ENCODE measurements at regions not wholly inside any gene's neighbourhood (a gene's known extent, or its start where the extent isn't known, plus 50 kb on each side); places are given as distances from the start of the nearest gene placed in this dataset.
"Not testable (repeated sequence)": the region's sequence is repeated elsewhere in the genome, so short reads cannot be mapped to it uniquely, and the experiment has no call there.

DNA sequence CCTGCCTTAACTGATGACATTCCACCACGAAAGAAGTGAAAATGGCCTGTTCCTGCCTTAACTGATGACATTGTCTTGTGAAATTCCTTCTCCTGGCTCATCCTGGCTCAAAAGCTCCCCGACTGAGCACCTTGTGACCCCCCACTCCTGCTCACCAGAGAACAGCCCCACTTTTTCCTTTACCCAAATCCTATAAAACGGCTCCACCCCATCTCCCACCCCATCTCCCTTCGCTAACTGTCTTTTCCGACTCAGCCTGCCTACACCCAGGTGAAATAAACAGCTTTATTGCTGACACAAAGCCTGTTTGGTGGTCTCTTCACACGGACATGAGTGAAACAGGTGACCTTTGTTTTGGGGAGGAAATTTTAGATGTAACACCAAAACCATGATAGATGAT, 674.4 kb downstream of the TLE1 start:
- not testable (repeated sequence) for DNase-seq

DNA sequence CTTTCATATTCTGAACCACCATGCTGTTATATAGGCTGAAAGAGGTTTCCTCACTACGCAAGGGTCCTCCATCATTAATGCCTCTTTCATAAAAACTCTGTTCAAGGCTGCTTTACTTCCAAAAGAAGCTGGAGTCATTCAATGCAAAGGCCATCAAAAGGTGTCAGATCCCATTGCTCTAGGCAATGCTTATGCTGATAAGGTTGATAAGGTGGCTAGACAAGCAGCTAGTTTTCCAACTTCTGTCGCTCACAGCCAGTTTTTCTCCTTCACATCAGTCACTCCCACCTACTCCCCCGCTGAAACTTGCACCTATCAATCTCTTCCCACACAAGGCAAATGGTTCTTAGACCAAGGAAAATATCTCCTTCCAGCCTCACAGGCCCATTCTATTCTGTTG, 676.2 kb downstream of the TLE1 start:
- DNase-seq: not testable (repeated sequence)

DNA sequence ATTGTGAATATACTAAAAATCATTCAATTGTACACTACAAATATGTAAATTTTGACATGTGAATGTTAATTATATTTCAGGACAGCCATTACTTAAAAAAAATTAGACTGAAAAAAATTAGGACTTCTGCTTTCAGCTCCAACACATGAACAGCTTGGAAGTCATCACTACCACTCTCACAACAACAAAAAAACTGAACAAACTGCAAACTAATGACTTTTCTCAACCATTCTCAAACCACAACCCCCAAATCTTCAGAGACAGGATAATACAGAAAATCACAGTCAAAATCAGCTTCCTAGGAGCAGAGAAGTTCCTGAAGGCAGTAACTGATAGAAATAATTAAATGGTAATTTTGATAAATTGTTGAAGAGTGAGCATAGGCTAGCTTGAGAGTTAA, 686.4 kb downstream of the TLE1 start:
- DNase-seq: no peak

DNA sequence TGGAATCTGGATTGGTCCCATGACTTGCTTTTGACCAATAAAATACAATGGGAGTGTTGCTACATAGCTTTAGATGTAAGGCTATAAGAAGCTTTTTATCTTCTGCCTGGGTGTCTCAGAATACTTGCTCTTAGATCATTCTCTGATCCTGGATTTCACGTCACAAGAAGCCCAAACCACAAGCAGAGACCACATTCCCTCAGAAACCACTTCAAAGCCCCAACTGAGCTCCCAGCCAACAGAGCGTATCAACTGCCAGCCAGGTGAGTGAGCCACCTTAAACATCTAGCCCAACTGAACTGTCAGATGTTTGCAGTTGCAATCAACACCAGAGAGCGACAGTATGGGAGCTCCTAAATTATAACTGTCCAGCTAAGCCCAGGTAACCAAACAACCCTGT, 687.1 kb downstream of the TLE1 start:
- no peak for DNase-seq

DNA sequence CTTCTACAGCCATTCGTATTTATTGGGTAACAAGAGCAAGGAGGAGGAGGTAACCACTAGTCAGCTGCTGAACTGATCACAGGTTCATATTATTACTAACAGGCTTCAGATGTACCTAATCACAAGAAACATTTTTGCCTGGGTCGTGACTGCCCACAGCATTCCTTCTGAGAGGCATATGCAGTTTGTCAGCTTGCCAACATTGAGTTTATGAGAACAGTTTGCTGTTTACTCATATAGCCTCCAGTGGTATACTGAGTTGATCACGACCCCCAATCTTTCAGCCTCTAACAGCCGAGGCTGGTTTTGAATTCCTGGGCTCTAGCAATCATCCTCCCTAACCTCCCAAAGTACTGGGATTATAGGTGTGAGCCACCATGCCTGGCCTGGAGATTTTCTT, 693.6 kb downstream of the TLE1 start:
- no peak for DNase-seq

DNA sequence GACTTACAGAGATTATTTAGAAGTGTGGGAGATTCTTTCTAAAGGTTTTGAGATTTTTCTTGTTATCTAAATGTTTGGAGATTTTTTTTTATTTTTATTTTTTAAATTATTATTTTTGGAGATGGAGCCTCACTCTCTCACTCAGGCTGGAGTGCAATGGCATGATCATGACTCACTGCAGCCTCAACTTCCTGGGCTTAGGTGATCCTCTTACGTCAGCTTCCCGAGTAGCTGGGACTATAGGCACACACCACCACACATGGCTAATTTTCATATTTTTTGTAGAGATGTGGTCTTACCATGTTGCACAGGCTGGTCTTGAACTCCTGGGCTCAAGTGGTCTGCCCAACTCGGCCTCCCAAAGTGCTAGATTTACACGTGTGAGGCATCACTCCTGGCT, 694.5 kb downstream of the TLE1 start:
- no peak for DNase-seq

DNA sequence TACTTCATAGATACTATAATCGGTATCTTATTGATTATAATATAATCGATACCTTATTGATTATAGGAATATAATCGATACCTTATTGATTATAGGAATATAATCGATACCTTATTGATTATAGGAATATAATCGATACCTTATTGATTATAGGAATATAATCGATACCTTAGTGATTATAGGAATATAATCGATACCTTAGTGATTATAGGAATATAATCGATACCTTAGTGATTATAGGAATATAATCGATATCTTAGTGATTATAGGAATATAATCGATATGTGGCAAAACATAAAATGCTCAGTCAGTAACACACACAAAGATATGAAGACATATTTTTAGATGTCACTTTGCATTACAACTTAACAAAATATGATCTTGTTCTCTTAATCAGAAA, 703.8 kb downstream of the TLE1 start:
- not testable (repeated sequence) for DNase-seq

DNA sequence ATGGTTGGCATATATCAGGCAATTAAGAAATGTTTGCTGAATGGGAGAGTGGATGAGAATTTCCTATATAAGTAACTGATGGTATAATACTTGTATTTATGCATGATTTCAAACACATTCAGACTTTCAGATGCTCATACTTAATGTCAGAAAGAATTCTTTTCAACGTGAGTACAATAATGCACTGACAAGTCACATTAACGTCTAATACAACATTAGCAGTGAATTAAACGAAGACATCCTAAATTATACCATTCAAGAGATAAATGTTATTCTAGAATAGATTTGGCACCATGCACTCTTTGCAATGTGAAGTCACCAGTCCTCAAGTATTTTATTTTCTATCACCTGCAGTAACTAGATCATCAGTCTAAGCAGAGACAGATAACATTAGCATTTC, 712.9 kb downstream of the TLE1 start:
- DNase-seq: no peak

DNA sequence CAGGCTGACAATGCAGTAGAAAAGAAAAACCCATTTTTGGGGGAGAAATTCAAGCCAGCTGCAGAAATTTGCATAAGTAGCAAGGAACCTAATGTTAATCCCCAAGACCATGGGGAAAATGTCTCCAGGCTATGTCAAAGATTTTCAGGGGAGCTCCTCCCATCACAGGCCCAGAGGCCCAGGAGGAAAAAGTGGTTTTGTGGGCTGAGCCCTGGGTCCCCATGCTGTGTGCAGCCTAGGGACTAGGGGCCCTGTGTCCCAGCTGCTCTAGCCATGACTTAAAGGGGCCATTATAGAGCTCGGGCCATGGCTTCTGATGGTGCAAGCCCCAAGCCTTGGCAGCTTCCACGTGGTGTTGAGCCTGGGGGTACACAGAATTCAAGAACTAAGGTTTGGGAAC, 719.0 kb downstream of the TLE1 start:
- not testable (repeated sequence) for DNase-seq

DNA sequence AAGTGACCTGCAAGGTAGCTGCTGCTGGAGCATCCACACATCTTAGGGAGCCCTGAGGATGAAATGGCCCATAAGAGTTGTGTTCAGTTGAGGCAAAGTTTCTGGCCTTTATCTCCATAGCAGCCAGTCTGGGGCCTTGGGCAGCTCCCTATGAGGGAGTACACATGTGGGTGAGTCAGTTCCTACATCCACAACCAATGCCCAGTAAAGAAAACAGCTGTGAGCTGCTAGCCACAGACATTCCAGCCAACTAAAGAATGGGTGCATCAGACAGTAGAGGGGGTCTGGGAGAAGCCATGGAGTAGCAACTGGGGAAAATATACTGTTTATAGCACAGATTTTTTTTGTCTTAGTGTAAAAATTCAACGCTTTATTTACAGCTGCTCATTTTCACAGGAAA, 720.7 kb downstream of the TLE1 start:
- no peak for DNase-seq

DNA sequence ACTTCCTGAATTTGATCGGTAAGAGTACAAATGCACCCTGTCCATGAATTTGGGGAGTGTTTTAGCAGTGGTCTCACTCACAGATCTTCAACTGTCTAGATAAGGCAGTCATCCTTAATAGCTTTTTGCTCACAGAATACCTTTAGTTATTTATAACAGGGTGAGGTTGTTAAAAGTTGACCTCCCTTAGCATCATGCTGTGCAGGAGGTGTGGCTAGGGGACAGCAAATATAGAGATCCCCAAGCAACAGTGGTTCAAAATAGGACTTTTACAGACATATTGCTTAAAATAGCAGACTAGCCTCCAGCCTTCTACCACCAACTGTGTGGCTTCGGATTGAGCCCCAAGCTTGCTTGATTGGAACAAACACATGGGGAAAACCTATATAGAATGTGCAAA, 724.4 kb downstream of the TLE1 start:
- no peak for DNase-seq

DNA sequence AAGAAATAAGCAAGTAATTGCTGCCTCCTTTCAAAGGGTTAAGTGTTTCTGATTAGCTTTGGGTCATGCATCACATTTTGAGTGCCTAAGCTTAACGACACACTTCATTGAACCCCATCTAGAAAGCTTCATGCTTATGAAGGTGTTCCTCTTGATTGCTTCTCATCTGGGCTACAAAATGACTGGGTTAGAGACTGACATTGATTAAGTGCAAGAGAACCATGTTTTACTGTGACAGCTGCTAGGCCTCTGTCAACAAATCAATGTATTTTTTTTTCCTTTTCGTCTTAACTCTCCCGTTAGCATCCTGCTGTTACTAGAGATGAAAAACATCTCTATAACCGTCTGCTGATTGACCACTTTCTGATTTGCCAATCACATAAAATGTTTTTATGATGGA, 725.0 kb downstream of the TLE1 start:
- no peak for DNase-seq

DNA sequence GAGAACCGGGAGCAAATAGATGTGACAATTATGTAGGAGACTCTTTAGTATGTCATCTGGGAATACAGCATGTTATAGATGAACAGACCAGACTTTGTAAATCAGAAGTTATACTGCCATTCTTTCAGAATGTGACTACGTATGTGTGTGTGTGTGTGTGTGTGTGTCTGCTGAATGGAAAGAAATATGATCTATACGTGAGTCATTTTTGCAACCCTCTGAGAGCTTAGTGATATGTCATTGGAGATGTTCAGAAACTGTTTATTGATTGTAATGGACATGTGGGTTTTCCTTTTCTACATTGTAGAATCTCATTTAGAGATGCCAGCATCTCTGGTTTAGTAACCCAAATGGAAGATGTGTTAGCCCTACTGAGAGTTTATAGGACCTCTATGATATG, 731.5 kb downstream of the TLE1 start:
- no peak for DNase-seq

DNA sequence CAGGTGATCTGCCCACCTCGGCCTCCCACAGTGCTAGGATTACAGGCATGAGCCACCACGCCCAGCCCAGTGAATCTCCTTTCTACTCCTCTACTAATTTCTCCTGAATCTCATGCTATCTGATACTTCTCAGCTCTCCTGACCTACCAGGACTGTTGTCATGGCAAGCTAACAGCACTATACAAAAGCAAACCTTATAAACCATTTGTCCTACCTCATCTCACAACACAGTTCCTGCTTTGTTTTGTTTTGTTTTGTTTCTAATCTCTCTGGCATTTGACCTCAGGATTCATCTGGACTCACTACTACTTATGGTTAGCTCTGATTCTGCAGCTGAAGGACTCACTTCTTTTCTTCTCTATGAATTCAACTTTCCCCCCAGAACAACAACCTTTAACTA, 734.8 kb downstream of the TLE1 start:
- DNase-seq: no peak

DNA sequence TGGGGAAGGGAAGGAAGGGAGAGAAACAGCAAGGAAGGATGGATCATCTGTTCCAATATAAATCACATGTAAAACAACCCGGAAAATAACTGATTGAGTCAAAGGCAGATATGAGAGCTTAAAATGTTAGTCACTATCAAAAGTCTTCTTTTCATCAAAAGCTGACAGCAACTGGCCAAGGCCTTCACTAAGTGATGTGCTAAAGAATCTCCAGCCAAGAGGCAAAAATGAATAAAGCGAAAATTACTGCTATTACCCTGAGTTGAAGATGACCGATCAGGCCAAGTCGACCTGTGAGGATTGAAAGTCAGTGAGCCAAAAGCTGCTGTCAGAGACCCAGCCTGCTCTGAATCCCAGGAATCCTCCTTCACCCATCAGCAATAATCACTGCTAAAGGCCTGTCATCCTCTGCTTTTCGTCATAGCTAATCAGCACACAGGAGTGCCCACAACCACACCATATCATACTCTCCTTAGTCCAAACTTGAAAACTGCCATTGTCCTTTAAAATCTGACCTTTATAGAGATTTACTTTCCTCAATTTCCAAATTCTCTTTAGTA, 736.9 kb downstream of the TLE1 start:
- no peak for DNase-seq

DNA sequence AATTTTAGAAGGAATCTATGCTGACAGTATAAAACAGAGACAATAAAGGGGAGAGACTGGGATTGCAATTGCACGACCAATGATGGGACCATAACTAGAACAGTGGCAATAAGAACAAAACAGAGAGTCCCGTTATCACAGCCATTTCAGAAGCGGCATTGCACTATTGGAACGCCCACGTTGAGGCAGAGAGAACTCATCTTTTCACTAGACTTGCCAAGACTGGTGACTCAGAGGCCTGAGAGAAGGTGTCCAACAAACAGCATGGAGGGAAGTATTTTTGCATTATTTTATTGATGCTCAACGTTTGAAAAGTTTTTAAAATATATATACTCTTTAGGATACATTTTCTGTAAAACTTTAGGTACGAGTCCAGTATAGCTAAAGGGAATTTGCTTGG, 737.7 kb downstream of the TLE1 start:
- DNase-seq: no peak

DNA sequence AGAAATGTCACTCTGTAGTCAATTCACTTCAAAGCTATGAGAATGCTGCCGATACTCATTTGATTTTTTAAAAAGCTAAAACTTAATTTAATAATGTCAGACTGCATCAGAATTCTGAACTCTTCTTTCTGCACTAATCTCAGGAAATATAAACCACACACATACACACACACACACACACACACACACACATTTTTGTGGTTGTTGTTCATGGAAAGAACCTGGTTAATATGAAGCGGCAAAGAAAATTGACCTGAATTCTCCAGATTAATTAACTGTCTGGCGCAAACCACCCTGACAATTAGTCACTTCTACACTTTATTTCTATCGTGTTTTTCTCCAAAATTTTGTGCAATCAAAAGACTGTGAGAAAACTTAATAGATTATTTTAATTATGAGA, 740.5 kb downstream of the TLE1 start:
- no peak for DNase-seq

DNA sequence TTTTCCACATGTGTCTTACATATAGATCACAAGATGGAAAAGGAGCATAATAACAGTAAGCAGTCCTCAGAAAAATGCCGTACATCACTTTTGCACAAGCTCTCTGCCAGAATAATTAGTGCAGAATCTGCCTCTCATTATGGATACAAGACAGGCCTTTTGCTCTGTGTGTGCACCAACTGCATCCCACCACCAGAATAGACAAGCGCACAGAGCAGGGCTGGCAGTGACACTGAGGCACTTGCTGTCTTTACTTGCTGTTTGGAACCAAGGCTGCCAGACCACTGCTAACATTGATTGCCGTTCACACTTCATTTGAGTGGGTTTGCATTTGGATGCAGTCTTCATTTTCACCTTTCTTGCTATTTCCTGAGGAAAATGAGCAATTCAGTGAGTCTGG, 741.3 kb downstream of the TLE1 start:
- DNase-seq: no peak

DNA sequence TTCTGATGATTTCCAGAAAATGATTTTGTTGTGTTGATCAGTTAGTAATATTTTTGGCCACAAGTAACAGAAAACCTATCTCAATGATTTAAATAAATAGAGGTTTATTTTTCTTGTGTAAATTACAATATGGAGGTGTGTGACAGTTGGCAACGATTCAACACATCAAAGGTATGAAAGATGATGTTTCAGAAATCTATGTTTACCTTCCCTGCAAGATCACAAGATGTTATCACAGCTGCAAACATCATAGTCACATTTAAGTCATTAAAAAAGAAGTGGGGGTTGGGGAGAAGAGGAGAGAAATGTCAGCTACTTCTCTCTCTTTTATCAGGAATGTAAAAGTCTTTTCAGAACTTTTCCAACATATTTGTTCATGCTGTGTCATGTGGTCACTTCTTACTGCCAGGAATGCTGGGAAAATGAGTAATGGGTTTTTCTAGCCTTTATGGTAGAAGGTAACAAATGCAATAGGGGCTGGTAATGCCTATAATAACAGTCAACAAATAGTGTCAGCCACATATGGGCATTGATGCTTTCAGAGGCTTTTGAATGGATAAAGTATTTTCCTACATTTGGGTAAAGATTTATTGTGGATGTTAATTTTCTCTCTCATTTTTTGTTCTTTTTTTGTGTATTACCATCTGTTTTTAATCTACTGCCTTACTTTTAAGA, 742.7 kb downstream of the TLE1 start:
- DNase-seq: no peak

DNA sequence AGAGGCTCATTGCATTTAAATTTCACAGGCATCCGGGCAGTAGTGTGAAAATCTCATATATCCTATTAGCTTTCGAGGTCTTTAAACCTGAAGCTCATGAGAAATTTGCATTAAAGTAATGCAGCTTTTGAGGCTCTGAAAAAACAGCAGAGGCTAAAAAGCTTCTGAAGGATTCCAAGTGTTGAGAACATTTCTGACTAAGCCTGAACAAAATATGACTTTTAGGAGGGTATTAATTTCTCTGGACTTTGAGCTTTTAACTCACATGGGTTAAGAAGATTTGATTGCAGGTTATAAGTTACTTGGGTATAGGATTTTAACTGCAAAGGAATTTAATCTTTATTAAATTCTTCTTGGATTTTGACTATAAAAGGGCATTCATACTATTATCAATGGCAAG, 743.9 kb downstream of the TLE1 start:
- no peak for DNase-seq

DNA sequence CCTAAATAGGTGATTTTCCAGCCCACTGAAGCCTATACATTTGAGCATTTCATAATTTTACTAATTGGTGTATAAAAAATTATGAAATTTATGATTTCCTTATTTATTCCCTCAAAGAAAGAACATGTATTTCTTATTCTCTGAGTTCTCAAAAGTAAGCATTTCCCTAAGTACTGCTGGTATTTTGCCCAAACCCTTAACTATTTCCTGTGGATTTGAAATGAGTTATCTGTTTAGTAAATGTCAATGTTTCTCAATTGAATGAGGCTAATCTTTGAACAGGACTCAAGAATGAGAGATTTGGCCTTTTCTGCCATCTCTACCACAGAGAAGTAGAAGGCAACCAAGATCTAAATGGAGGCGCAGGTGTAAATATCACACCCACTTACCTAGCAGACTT, 751.7 kb downstream of the TLE1 start:
- no peak for DNase-seq

DNA sequence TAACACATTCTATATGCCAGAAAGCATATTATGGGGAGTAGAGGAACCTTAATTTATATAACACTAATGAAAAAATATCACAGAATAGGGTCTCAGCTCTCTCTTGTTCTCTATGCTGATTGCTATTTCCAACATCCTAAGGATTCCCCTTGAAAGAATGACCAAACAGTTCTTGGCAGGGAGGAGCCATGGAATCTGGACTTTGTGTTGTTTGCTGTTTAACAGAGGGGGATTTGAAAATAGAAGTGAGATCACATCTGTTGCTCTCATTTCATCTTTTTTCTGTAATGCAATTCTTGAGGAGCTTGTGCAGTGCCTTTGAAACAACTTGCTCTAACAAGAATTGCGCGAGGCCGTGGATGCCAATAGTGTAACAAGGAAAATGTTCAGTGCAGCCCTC, 755.3 kb downstream of the TLE1 start:
- DNase-seq: no peak

DNA sequence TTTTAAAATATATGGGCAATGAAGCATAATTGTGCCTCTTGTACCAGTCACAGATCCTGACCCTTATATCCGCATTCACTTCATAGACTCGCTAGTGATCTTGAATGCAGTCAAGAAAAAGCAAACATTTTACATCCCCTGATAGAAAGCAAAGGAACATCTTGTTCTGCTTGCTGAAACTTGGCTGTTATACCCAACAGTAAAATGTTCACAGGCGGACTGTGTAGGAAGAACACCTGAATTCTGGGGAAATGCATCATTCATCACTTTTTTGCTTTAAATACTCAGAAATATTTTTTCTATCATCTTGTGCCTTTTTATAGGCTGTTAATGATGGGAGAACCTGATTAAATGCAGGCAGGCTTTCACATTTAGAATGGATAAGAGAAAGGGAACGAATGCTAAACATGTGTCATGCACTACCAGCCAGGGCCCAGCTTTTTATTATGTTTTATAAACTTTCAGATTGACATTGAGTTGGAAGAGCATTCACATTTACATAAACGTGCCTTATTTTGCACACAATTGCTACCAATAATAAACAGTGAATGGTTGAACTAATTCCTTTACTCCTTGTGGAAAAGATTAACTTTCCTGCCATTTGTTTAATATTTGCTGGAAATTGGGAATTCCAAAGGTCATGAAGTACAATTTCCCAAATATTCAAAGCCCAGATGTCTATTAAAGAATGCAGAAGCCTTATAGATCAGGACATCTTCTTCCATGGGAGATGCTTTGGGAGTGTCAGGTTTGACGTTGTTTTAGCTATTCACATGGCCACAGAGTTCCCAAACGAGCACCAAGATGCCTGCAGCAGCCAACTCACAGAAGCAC, 756.2 kb downstream of the TLE1 start:
- no peak for DNase-seq
